ENCODE measurements at regions not wholly inside any gene's neighbourhood (a gene's known extent, or its start where the extent isn't known, plus 50 kb on each side); places are given as distances from the start of the nearest gene placed in this dataset.

DNA sequence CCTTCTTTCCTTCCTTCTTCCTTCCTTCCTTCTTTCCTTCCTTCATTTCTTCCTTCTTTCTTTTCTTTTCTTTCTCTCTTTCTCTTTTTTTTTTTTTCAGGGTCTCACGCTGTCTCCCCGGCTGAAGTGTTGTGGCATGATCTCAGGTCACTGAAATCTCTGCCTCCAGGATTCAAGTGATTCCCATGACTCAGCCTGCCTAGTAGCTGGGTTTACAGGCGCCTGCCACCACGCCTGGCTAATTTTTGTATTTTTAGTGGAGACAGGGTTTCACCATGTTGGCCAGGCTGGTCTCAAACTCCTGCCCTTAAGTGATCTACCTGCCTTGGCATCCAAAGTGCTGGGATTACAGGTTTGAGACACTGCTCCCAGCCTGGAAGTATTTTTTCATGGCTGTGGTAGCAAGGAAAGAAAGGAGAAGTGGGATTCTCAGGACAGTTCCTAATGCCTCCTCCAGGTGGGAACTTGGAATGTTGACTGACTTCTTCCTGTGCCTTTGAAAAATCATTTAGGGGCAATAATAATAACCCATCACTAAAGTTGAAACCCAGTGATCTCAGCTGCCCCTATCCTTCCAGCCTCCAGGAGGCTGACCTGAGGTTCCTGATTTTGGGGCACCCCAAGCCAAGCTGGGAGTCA, 89.3 kb upstream of the CELF4 start:
- 59% methylated on average over 4 of the region's 4 CpGs for WGBS (ENCODE audit: insufficient coverage, low coverage, low lambda C conversion rate, missing lambda C conversion rate)
- Histone ChIP-seq H3K27ac (no peak overlapping the region), H3K4me1 (no peaks in the 10 kb centered on the region), H3K4me3 (no peak overlapping the region), H3K9me3 (no peaks in the 10 kb centered on the region), H3K27me3 (no peaks in the 10 kb centered on the region), H3K36me3 (no peaks in the 10 kb centered on the region)
- ATAC-seq: no peak
- no peak for DNase-seq
- intact Hi-C loops (cut with DNase I): loop anchor here in 1 of 2 donors (5.0 kb wide), 1 partner anchor 242 kb away; no protein-coding TSS in a partner anchor
- TF ChIP-seq POLR2A (IDR thresholded peaks at IDR 0.05): no peak
- TF ChIP-seq, protein P1, sequence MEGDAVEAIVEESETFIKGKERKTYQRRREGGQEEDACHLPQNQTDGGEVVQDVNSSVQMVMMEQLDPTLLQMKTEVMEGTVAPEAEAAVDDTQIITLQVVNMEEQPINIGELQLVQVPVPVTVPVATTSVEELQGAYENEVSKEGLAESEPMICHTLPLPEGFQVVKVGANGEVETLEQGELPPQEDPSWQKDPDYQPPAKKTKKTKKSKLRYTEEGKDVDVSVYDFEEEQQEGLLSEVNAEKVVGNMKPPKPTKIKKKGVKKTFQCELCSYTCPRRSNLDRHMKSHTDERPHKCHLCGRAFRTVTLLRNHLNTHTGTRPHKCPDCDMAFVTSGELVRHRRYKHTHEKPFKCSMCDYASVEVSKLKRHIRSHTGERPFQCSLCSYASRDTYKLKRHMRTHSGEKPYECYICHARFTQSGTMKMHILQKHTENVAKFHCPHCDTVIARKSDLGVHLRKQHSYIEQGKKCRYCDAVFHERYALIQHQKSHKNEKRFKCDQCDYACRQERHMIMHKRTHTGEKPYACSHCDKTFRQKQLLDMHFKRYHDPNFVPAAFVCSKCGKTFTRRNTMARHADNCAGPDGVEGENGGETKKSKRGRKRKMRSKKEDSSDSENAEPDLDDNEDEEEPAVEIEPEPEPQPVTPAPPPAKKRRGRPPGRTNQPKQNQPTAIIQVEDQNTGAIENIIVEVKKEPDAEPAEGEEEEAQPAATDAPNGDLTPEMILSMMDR (IDR thresholded peaks at IDR 0.05): no peak

DNA sequence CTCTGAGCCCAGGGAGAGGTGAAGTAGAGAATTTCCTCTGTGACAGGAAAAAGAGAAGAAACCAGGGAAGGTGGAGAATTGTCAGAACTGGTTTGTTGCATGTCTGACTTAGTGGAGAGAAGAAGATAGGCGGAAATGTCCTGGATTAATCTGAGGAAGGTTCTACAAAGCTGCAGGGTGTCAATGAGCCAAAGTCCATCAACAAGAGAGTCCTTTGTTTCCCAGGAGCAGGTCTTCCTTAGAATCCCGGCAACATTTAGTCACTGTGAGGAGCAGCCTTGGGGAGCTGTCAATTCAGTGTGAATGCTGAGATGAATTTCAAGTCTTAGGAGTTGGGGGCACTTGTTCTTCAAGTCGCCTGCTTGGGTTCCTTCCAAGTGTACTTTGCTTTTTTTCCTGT, 88.4 kb upstream of the CELF4 start:
- H3K27ac ChIP-seq: no peak overlapping the region
- no peak for DNase-seq
- no peaks in the 10 kb centered on the region for H3K9me3 ChIP-seq
- WGBS (ENCODE audit: insufficient coverage, low coverage, low lambda C conversion rate, missing lambda C conversion rate): 18% methylated on average over 3 of the region's 3 CpGs
- ATAC-seq: no peak
- intact Hi-C loops (cut with DNase I): no loop called here
- TF ChIP-seq, protein P1 (IDR thresholded peaks at IDR 0.05): no peak
- TF ChIP-seq POLR2A (IDR thresholded peaks at IDR 0.05): no peak
- H3K36me3 ChIP-seq: no peaks in the 10 kb centered on the region
- H3K4me3 ChIP-seq: no peak overlapping the region
- H3K27me3 ChIP-seq: no peaks in the 10 kb centered on the region
- no peaks in the 10 kb centered on the region for H3K4me1 ChIP-seq

DNA sequence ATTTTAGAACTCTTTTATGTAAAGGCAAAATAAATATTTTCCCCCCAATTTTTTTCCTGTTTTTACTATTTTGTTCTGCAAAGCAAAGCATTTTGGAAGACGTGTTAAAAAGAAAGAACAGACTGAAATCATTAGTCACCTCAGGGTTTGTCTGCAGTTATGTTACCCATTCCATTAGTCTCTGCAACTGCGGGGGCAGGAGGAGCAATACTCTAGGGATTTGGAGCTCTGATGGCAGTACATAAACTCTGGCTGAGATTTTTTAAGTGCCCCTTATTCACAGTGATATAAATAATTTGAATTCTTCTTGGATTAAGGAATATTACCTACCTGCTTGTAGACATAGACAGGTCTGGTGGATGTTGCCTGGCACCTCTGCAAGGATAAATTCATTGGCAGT, 88.0 kb upstream of the CELF4 start:
- whole genome bisulfite sequencing (ENCODE audit: insufficient coverage, low coverage, low lambda C conversion rate, missing lambda C conversion rate): 35% methylated on average over 2 of the region's 2 CpGs
- DNase-seq (no peak), ATAC-seq (no peak)
- TF ChIP-seq, protein P1 (IDR thresholded peaks at IDR 0.05): no peak
- TF ChIP-seq POLR2A (IDR thresholded peaks at IDR 0.05): no peak
- Histone ChIP-seq H3K27me3 (no peaks in the 10 kb centered on the region), H3K9me3 (no peaks in the 10 kb centered on the region), H3K4me1 (no peaks in the 10 kb centered on the region), H3K27ac (no peak overlapping the region), H3K36me3 (no peaks in the 10 kb centered on the region), H3K4me3 (no peak overlapping the region)
- intact Hi-C loops (cut with DNase I): no loop called here

DNA sequence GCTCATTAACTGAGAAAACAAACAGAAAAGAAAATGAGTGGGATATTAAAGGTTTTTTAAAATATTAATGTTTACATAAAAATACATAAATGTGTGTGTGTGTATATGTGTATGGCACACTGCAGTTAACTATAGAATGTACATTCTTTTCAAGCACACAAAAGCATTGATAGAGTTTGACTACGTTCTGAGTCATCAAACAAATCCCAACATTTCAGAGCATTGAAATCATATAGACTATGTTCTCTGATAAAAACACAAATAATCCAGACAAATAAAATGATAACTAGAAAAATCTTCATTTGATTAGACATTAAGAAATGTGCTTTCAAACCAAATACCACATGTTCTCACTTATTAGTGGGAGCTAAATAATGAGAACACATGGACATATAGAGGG, 84.3 kb upstream of the CELF4 start:
- H3K36me3 ChIP-seq: no peaks in the 10 kb centered on the region
- WGBS (ENCODE audit: insufficient coverage, low coverage, low lambda C conversion rate, missing lambda C conversion rate): 33% methylated on average over 1 of the region's 1 CpG
- no peak overlapping the region for H3K27ac ChIP-seq
- TF ChIP-seq, protein P1 (IDR thresholded peaks at IDR 0.05): no peak
- no peak for TF ChIP-seq POLR2A (IDR thresholded peaks at IDR 0.05)
- no peaks in the 10 kb centered on the region for H3K9me3 ChIP-seq
- ATAC-seq (no peak), DNase-seq (no peak)
- intact Hi-C loops (cut with DNase I): no loop called here
- H3K4me3 ChIP-seq: no peak overlapping the region
- no peaks in the 10 kb centered on the region for H3K4me1 ChIP-seq
- H3K27me3 ChIP-seq: no peaks in the 10 kb centered on the region

DNA sequence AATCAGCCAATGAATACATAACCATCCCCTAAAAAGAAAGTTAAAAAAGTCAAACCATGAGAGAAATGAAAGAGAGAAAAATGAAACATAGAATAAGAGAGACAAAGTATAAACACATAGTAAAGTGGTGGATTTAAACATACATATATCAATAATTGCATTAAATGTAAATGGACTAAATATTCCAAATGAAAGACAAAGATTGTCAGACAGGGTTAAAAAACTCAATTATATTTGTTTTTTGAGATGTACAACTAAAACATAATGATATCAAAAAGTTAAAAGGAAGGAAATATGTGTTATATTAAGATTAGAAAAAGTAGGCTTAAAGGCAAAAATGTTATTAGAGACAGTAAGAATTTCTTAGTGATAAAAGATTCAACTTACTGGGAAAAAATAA, 83.8 kb upstream of the CELF4 start:
- no peak for TF ChIP-seq POLR2A (IDR thresholded peaks at IDR 0.05)
- TF ChIP-seq, protein P1 (IDR thresholded peaks at IDR 0.05): no peak
- H3K27ac ChIP-seq: no peak overlapping the region
- DNase-seq (no peak), ATAC-seq (no peak)
- peaks cover 0 to 4% (median 0%) of the 10 kb centered on the region in 4 donors for H3K9me3 ChIP-seq
- H3K4me1 ChIP-seq: no peaks in the 10 kb centered on the region
- intact Hi-C loops (cut with DNase I): no loop called here
- H3K4me3 ChIP-seq: no peak overlapping the region
- H3K36me3 ChIP-seq: no peaks in the 10 kb centered on the region
- H3K27me3 ChIP-seq: no peaks in the 10 kb centered on the region
